KBM-7 (cell line): ENCODE measurements at regions not wholly inside any gene's neighbourhood (a gene's known extent, or its start where the extent isn't known, plus 50 kb on each side); places are given as distances from the start of the nearest gene placed in this dataset.

Experiments used
- DNase-seq: peaks from one replicate; pipeline ENCODE4 v3.0.0-alpha.2; 2015
- in situ Hi-C: fragments of 300-500 bp; cut with MboI; formaldehyde crosslinking; loops from 2 replicates; pipeline ENCODE4 v1.14.3; 2020; ENCODE audit warnings: low sequenced_read_pairs, low pct_unique_long_range_greater_than_20kb, mixed read lengths

- in situ Hi-C loops = no loop called here
Measured at GRCh38 chr7:131619336-131620305, 63.2 kb upstream of the PODXL start.

GRCh38 chr7:131618391-131618790 is 62.0 kb upstream of the PODXL start:
- no peak for DNase-seq
- in situ Hi-C loops = no loop called here

More at GRCh38 chr7:131619336-131620305, 63.2 kb upstream of the PODXL start:
- DNase-seq = peak; percentile 59

GRCh38 chr7:131616487-131617200 is 60.2 kb upstream of the PODXL start:
- in situ Hi-C loops = no loop called here
- no peak for DNase-seq

- DNase-seq = no peak
- in situ Hi-C loops = no loop called here
Measured at GRCh38 chr7:131613909-131614308, 57.5 kb upstream of the PODXL start.

- in situ Hi-C loops = no loop called here
- no peak for DNase-seq
Measured at GRCh38 chr7:131610007-131610406, 53.6 kb upstream of the PODXL start.

GRCh38 chr7:131608116-131608500 is 51.7 kb upstream of the PODXL start:
- no peak for DNase-seq
- in situ Hi-C loops = no loop called here

- no peak for DNase-seq
- in situ Hi-C loops = no loop called here
Measured at GRCh38 chr7:131607291-131608115, 51.1 kb upstream of the PODXL start.

- DNase-seq = peak; percentile 31
Measured at GRCh38 chr7:131606346-131607290, 50.2 kb upstream of the PODXL start.

More at GRCh38 chr7:131606346-131607290, 50.2 kb upstream of the PODXL start:
- in situ Hi-C loops = no loop called here
